Transverse colon (tissue), 4 donors: ENCODE measurements at regions not wholly inside any gene's neighbourhood (a gene's known extent, or its start where the extent isn't known, plus 50 kb on each side); places are given as distances from the start of the nearest gene placed in this dataset.

ENCODE experiments used
- DNase-seq: peaks from one replicate; pipeline ENCODE4 v3.0.0-alpha.2; 2019
- H3K27ac ChIP-seq, 4 donors: fragments of 200-600 bp; sonication (generic); 2 replicates each; pipeline ENCODE4 v1.5.1; 2016 to 2018; ENCODE audit warnings: inconsistent platforms in 4 of 4
- H3K27me3 ChIP-seq: fragments of 200-600 bp; sonication (generic); 2 replicates; pipeline ENCODE4 v1.5.1; 2017; ENCODE audit warnings: inconsistent platforms
- H3K36me3 ChIP-seq, 4 donors: fragments of 200-600 bp; sonication (generic); 2 replicates each; pipeline ENCODE4 v1.5.1; 2017 to 2019; ENCODE audit warnings: inconsistent platforms in 4 of 4
- H3K4me1 ChIP-seq, 4 donors: fragments of 200-600 bp; sonication (generic); 2 replicates each; pipeline ENCODE4 v1.5.1; 2017 to 2020; ENCODE audit warnings: inconsistent platforms in 4 of 4
- H3K4me3 ChIP-seq, 4 donors: fragments of 200-600 bp; sonication (generic); 1 replicate in 1 of 4; 2 replicates in 3 of 4; pipeline versions ENCODE4 v1.5.1 to v1.6.1; 2017 to 2019; ENCODE audit warnings: inconsistent platforms in 4 of 4
- H3K9me3 ChIP-seq, 2 donors: fragments of 200-600 bp; sonication (generic); 2 replicates each; pipeline ENCODE4 v1.5.1; 2017 to 2019; ENCODE audit warnings: inconsistent platforms in 2 of 2
- EP300 ChIP-seq: sonication (generic); formaldehyde crosslinking; IDR thresholded peaks from one replicate; pipeline ENCODE4 v1.6.1; 2017; ENCODE audit warnings: antibody characterized with exemption, low read depth
- POLR2A ChIP-seq: fragments of 450-650 bp; IDR thresholded peaks from one replicate; pipeline ENCODE4 v1.6.1; 2016; ENCODE audit warnings: antibody characterized with exemption, mild to moderate bottlenecking, moderate library complexity
- POLR2AphosphoS5 ChIP-seq, 3 donors: sonication (generic); formaldehyde crosslinking; IDR thresholded peaks; one replicate each; pipeline ENCODE4 v1.6.1; 2016; ENCODE audit warnings: antibody characterized with exemption in 3 of 3
- WGBS, 2 donors: methylation state at CpG; one replicate each; pipeline ENCODE4 v1.1.5; 2018; ENCODE audit warnings: low coverage in 1 of 2; 5-methylcytosine and 5-hydroxymethylcytosine counted together
- in situ Hi-C, 4 donors: fragments of 200-750 bp; cut with MboI; loops; one replicate each; pipeline versions ENCODE4 v1.15.0 to v1.15.1; 2017; ENCODE audit warnings: low sequenced_read_pairs in 3 of 4, low pct_ligation_motif_present in 1 of 4, low pct_unique_long_range_greater_than_20kb in 1 of 4
- intact Hi-C: fragments of 100-400 bp; cut with DNase I; formaldehyde crosslinking; loops from one replicate; pipeline ENCODE4 v1.15.1; 2023; ENCODE audit warnings: low total_unique reads
- TF ChIP-seq, protein P1 (sequence below), 5 experiments: fragments of 200-600 bp in 3 of 5; fragments of 450-650 bp in 2 of 5; sonication (generic) in 3 of 5; IDR thresholded peaks; 1 replicate in 2 of 5; 2 replicates in 3 of 5; pipeline ENCODE4 v1.5.1; 2016 to 2017; ENCODE audit warnings: antibody characterized with exemption in 5 of 5, inconsistent platforms in 3 of 5, mild to moderate bottlenecking in 2 of 5, moderate library complexity in 1 of 5

- no peak overlapping the region for H3K4me3 ChIP-seq
- no peak overlapping the region for H3K27ac ChIP-seq
- 70 to 94% methylated on average over 3 to 6 of the region's 6 CpGs for WGBS, 2 donors
- H3K4me1 ChIP-seq: no peaks in the 10 kb centered on the region
- TF ChIP-seq EP300 (no peak), POLR2A (no peak), POLR2AphosphoS5 (IDR thresholded peaks at IDR 0.05) (no peak)
- TF ChIP-seq, protein P1, sequence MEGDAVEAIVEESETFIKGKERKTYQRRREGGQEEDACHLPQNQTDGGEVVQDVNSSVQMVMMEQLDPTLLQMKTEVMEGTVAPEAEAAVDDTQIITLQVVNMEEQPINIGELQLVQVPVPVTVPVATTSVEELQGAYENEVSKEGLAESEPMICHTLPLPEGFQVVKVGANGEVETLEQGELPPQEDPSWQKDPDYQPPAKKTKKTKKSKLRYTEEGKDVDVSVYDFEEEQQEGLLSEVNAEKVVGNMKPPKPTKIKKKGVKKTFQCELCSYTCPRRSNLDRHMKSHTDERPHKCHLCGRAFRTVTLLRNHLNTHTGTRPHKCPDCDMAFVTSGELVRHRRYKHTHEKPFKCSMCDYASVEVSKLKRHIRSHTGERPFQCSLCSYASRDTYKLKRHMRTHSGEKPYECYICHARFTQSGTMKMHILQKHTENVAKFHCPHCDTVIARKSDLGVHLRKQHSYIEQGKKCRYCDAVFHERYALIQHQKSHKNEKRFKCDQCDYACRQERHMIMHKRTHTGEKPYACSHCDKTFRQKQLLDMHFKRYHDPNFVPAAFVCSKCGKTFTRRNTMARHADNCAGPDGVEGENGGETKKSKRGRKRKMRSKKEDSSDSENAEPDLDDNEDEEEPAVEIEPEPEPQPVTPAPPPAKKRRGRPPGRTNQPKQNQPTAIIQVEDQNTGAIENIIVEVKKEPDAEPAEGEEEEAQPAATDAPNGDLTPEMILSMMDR (IDR thresholded peaks at IDR 0.05): no peak
- H3K9me3 ChIP-seq: no peaks in the 10 kb centered on the region
- no peaks in the 10 kb centered on the region for H3K36me3 ChIP-seq
- H3K27me3 ChIP-seq: no peaks in the 10 kb centered on the region
- in situ Hi-C loops: no loop called here
- no peak for DNase-seq
- intact Hi-C loops: no loop called here
Observed at GRCh38 chr22:47651216-47651987, 889.0 kb downstream of the TBC1D22A start.

- no peak overlapping the region for H3K4me3 ChIP-seq
- H3K4me1 ChIP-seq: no peaks in the 10 kb centered on the region
- no peaks in the 10 kb centered on the region for H3K27me3 ChIP-seq
- no peaks in the 10 kb centered on the region for H3K36me3 ChIP-seq
- WGBS, 2 donors: 95 to 96% methylated on average over 4 to 5 of the region's 5 CpGs
- no peaks in the 10 kb centered on the region for H3K9me3 ChIP-seq
- no peak for DNase-seq
- intact Hi-C loops (no loop called here), in situ Hi-C loops (no loop called here)
- TF ChIP-seq POLR2AphosphoS5 (IDR thresholded peaks at IDR 0.05): no peak
- TF ChIP-seq, protein P1 (IDR thresholded peaks at IDR 0.05): no peak
- no peak for TF ChIP-seq EP300
- no peak for TF ChIP-seq POLR2A
- no peak overlapping the region for H3K27ac ChIP-seq
Observed at GRCh38 chr22:47647720-47648119, 885.3 kb downstream of the TBC1D22A start.

DNA sequence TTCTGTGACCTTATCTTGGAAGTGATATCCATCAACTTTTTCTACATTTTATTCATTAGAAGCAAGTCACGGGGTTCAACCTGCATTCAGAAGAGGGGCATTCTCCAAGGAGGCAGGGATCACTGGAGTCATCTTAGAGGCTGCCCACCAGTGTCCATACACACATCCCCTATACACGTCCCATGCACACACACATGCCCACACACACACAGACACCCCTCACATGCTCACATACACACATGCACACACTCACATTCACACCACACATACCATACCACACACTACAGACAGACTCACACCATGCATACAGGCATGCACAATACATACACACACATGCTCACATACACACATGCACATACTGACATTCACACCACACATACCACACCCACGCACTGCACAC lies 884.7 kb downstream of the TBC1D22A start:
- Histone ChIP-seq H3K9me3 (no peaks in the 10 kb centered on the region), H3K4me3 (no peak overlapping the region), H3K27me3 (no peaks in the 10 kb centered on the region), H3K27ac (no peak overlapping the region), H3K4me1 (no peaks in the 10 kb centered on the region), H3K36me3 (no peaks in the 10 kb centered on the region)
- intact Hi-C loops (no loop called here), in situ Hi-C loops (no loop called here)
- WGBS, 2 donors: 78 to 86% methylated on average over 1 to 3 of the region's 3 CpGs
- TF ChIP-seq EP300 (no peak), POLR2AphosphoS5 (IDR thresholded peaks at IDR 0.05) (no peak), POLR2A (no peak)
- TF ChIP-seq, protein P1 (IDR thresholded peaks at IDR 0.05): no peak
- no peak for DNase-seq

DNA sequence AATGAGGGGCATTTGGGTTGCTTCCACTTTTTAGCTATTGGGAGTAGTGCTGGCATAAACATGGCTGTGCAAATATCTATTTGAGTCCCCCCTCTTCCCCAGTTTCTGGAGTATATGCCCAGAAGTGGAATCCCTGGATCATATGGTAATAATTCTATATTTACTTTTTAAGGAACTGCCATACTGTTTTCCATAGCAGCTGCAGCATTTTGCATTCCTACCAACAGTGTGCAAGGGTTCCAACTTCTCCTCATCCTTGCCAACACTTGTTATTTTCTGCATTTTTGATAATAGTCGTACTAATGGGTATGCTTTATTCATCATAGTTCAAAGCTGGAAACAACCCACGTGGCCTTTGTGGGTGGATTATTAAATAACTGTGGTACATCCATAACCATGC lies 883.5 kb downstream of the TBC1D22A start:
- in situ Hi-C loops: no loop called here
- intact Hi-C loops: no loop called here
- Histone ChIP-seq H3K9me3 (no peaks in the 10 kb centered on the region), H3K4me1 (no peaks in the 10 kb centered on the region), H3K27me3 (no peaks in the 10 kb centered on the region), H3K36me3 (no peaks in the 10 kb centered on the region), H3K4me3 (no peak overlapping the region), H3K27ac (no peak overlapping the region)
- WGBS, 2 donors: 67 to 92% methylated on average over 2 of the region's 2 CpGs
- TF ChIP-seq EP300: no peak
- TF ChIP-seq POLR2AphosphoS5 (IDR thresholded peaks at IDR 0.05): no peak
- no peak for TF ChIP-seq POLR2A
- TF ChIP-seq, protein P1 (IDR thresholded peaks at IDR 0.05): no peak
- DNase-seq: no peak
